Gastrocnemius medialis (tissue), 4 donors: ENCODE measurements at regions not wholly inside any gene's neighbourhood (a gene's known extent, or its start where the extent isn't known, plus 50 kb on each side); places are given as distances from the start of the nearest gene placed in this dataset.

Experiments
- CTCF ChIP-seq, 5 experiments: fragments of 450-650 bp in 3 of 5; fragments of 200-600 bp in 2 of 5; sonication (generic) in 2 of 5; IDR thresholded peaks in 4 of 5; conservative IDR thresholded peaks in 1 of 5; 1 replicate in 4 of 5; 2 replicates in 1 of 5; pipeline ENCODE4 v1.5.1; 2016 to 2019; ENCODE audit warnings: antibody characterized with exemption in 5 of 5, mild to moderate bottlenecking in 3 of 5, moderate library complexity in 3 of 5
- POLR2A ChIP-seq, 2 donors: fragments of 450-650 bp; IDR thresholded peaks; one replicate each; pipeline ENCODE4 v1.6.1; 2017; ENCODE audit warnings: antibody characterized with exemption in 2 of 2, mild to moderate bottlenecking in 2 of 2, moderate library complexity in 2 of 2

GRCh38 chr3:30473374-30474051 is 132.9 kb upstream of the TGFBR2 start:
- no peak for TF ChIP-seq POLR2A (IDR thresholded peaks at IDR 0.05)
- TF ChIP-seq CTCF (IDR thresholded peaks at IDR 0.05 in 4 of 5, conservative IDR thresholded peaks at IDR 0.05 in 1 of 5), result no peak
